NCI-H2227 treated with DMSO at 0.1 percent for 48 hours (cell line): ENCODE measurements at regions not wholly inside any gene's neighbourhood (a gene's known extent, or its start where the extent isn't known, plus 50 kb on each side); places are given as distances from the start of the nearest gene placed in this dataset.
"Not testable (repeated sequence)": the region's sequence is repeated elsewhere in the genome, so short reads cannot be mapped to it uniquely, and the experiment has no call there.

ENCODE experiments used
- DNase-seq: peaks from one replicate; lab custom pipeline; 2025; lab: John Stamatoyannopoulos, UW

DNA sequence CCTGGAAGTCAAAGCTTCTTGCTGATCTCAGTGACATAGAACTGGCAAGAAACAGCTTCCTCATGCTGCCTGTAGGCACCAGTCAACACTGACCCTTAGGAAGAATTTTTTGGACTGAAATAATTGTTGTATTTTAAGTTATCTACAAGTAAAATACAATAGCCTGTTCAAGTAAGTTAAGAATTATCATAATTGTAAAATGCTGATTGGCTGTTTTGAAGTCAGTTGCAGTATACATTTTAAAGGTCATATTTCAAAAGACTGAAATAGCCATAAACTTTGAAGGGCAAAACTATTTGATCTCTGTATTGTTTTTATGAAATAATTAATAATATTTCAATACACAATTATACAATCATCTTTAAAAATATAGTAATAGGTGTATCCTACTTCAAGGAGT is 794.9 kb downstream of the MAT2B start:
- DNase-seq: no peak

DNA sequence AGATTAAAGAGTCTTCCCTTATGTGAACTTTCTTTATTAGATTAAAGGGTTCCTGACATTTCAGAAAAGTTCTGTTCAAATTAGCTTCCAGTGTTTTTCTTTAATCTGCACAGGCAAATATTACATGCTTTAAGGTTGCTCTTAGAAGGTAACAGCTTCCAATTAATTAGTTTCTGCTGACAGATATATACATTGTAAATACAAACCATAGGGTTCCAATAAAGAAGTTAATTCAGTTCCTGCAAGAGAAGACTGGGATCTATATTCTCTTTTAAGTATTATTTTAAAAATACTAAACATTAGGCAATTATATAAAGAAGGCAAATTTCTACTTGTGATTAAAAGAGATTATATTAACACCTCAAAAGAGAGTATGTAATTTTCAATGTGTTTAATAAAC is 795.7 kb downstream of the MAT2B start:
- no peak for DNase-seq

DNA sequence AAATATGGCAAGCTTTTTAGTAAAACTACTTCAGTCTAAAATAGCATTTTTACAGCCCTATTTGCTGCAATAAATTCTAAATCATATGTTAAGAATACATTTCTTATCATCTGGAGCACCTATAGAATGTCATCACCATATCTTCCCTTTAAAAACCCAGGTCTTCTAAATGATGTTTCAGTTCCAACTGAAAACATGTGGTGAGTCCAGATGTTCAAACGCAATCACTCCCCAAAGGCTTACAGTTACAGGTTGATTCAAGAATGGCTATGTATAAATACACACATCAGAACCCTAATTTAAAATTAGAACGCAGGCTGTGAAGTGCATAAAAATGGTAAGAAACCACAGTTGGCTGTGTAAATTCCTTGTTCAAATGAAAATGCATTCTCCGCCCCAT is 796.3 kb downstream of the MAT2B start:
- no peak for DNase-seq

DNA sequence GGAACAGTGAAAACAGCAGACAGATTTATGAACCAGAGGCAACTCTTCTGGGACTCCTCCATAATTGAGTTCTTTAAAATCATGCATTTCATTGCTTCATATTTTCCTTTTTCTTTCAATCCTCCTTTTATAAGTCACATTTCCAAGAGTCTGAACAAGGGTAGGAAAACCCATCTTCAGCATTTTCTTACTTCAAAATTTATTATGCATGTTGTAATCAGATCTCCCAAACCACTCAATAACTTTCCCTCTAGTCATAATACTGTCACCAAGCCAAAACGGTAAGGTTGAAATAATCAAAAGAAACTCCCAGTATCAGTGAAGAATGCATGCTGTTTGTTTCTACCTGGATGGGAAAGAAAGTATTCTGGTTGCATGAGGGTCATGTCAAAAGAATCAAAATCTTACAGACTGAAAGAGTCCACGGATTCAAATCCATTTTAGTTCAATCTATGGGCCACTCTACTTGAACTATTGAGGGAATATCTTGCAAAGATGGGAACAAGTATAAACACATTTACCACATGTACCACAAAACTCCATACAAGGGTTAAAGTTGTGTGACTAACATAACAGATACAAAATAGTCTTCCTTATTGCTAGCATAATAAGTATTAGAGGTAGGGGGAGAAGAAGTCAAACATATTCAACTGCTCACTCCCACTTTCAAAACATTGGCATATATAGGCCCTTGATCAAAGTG is 797.3 kb downstream of the MAT2B start:
- no peak for DNase-seq

DNA sequence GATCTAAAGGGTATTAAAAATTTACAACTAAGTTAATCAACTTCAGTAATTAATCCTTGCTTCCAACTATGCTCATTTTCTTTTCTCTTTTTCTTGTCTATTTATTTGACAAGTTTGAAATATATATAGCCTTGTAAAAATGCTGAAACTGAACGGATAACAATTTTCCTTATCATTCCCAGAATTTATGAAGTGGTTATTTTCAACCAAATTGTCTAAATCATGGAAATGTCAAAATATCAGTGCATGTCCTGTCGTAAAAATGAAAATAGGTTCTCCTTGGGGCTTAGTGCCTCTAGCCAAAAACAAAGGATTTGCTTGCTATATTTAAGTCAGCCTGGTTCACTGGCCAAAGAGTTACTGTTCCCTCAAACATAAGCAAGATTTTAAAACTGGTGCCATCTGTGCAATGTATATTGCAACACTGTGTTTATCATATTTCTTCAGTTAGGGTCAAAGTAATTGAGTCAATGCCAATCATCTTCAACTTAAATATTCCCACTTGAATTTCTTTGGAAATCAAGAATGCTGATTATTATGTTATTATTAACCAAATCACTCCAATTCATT is 798.3 kb downstream of the MAT2B start:
- DNase-seq: no peak

DNA sequence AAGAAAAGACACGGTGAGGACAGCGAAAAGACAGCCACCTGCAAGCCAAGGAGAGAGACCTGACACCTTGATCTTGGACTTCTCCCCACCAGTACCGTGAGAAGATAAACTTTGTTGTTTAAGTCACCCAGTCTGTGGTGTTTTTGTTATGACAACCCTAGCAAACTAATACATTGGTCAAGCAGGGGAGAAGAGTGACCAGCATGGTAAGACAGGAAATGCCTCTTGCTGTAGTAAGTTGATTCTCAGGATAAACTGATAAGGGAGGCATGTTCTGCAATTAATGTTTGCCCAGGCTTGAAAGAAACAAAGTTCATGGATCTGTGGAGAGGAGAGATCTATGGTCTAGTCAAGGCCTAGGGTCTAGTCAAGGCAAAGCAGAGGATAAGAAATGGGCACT is 801.2 kb downstream of the MAT2B start:
- DNase-seq: no peak

DNA sequence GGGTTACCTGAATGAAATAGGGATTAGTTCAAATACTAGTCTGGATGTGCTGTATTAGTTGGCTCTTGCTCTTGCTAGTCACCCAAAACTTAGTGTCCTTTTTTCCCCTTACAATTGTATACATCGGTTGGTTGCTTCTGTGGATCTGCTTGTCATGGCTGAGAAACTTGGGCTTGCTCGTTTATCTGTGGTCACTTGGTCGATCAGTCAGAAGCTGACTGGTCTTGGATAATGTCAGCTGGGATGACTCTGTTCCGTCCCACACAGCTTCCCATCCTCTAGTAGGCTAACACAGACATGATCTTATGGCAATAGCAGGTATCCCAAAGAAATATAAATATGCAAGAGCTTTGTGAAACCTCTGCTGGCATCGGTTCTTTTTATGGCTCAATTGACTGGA is 807.4 kb downstream of the MAT2B start:
- no peak for DNase-seq

DNA sequence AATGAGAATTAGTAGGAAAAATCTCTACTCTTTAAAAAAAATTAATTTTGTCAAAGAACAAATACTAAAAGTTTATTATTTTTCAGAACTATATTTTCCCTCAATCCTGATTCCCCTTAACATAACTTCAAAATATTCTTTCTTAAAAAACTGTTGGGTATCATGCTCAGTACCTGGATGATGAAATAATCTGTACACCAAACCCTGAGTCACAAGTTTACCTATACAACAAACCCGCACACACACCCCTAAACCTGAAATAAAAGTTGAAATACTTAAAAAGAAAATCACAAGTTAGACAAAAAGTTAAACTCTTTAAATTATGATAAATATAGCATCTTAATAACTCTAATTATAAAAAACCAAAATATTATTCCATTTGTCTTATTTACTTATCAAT is 812.3 kb downstream of the MAT2B start:
- DNase-seq: no peak

DNA sequence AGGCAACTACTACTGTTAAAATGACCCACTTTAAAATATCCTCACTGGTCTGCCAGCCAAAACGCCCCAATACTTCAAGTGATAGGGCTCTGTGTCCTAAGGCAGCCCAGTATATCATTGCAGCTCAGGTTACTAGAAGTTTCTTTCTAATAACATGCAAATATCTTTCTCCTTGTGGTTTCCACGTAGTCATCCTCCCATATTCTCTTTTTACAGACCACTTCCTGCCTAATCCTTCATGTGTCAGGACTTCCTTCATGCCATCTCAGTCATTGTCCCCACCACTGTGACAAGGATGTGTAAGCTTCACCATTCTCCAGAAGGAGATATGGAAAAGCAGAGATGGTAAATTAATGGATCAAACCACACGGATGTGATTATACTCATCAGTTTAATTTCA is 813.7 kb downstream of the MAT2B start:
- no peak for DNase-seq

DNA sequence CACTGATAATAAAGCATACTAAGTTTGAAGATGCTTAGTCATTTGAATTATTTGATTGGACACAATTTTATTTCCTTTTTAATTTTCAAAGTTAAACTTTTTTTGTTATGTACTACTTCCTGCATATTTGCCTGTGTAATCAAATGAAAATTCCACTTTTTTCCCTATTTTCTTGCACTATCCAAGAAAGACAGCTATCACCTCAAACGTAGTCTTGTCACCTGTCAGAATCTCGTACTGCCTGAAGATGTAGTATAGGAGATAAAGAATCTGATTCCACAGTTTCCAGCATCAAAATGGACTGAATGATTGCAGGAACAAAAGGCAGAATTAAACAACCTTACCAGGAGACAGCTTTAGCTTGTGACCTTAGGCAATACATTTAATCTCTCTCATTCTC is 818.8 kb downstream of the MAT2B start:
- DNase-seq: no peak

DNA sequence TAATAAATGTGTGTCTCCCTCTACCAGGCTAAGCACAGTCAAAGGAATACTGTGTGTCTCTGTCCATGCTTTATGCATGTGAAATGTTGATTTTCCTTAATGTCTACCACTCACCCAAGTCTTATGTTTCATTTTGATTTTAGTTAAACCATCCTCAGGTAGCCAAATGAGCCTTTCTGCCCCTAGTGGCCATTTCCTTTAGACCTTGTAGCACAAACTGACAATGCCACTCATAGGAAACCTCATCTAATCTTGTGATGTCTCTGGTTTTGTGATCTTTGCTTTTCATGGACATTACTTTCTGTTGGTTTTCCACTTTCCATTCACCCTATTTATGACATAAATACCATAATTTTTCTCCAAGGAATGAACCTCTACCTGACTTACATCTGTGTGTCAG is 820.8 kb downstream of the MAT2B start:
- DNase-seq: no peak

DNA sequence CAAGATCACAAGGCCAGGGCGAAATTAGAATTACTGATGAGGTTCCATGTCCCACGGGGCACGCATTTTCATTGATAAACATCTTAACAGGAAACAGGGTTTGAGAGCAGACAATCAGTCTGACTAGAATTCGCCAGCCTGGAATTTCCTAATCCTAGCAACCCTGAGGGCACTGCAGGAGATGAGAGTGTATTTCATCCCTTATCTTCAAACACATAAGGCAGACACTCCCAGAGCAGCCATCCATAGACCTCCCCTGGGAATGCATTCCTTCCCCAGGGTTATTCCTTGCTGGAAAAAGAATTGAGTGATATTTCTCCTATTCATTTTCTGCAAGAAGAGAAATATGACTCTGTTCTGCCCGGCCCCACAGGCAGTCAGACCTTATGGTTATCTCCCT is 821.7 kb downstream of the MAT2B start:
- not testable (repeated sequence) for DNase-seq

DNA sequence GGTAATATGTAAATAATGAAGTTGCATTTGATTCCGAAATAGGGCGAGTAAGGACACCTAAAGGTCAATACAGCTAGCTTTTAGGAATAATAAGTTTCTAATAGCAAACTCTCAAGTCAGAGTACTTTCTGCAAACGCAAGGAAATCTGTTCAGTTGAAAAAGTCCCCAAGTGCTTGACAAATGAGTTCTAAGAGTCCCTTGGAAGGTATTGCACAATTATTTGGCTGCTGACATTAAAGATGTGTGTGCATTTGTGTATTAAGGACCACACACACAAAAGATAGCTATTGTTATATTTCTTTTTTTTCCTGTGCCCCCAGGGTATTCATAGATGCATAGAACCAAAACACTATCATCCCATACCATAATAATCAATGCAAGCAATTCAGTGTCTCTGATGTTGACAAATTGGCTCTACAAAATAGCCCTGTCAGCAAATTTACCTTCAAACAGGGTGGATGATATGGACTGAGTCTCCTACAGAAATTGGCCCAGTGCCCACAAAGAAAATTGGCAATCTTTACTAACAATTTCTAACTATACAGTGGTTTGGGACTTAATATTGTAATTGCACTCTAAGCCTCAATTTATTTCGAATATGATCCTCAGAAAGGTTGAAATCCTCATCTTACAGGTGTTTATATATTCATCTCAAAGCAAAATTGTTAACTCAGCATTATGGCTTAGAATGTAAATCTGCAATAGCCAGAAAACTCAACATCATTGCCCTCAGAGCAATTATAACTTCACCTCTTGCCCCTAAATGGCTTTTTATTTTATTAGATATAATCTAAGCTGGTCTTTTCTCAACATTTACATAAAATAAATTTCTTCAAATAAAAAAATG is 827.2 kb downstream of the MAT2B start:
- DNase-seq: no peak

DNA sequence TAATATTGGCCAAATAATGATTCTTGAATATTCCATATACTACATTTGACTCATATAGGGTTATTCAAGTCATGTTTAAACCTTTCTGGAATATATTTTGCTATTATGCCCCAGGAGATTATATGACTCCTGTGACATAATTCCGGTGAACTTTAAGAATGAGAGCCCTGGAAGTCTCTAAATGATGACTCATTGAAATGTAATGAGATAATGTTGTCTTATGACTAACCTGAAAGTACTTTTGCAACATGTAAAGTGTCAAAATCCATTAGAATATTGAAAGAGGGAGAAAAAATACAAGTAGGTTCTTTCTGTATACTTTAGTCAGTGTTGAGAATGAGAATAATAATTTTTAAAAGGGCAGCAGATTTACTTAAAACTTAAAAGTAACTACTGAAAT is 830.4 kb downstream of the MAT2B start:
- DNase-seq: no peak

DNA sequence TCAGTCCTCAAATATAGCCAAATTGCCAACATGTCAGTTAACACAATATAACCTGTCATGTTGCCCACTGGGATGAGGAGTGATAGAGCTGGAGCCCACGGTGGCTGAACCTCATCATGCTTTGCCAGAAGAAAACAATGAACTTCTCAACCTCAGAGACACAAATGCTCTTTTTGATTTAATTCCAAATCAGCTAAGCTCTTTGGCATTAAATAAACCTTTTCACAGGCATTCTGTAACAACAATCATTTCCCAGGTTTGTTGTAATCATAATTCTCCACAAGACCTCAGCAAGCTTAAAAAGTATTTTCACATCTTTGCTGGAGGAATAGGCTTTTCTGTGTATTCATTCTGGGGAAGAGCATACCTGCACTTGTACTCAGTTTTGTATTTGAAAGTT is 830.9 kb downstream of the MAT2B start:
- DNase-seq: no peak

DNA sequence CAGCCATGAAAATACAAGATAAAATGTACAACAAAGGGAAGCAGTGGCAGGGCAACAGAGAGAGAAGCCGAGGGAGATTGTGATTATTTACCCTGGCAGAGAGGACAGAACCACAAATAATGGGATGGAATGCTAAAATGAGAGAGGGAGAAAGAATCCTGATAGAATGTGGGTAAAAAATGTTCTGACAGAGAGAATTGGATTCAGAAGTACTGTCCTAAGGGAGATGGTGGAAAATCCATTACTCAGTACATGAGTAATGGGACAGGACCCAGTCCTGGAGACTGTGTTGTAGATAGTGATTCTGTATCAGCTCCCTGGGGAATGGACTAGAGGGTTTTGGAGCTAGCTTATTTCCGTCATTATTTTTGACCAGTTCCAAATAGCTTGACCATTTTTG is 831.5 kb downstream of the MAT2B start:
- no peak for DNase-seq

DNA sequence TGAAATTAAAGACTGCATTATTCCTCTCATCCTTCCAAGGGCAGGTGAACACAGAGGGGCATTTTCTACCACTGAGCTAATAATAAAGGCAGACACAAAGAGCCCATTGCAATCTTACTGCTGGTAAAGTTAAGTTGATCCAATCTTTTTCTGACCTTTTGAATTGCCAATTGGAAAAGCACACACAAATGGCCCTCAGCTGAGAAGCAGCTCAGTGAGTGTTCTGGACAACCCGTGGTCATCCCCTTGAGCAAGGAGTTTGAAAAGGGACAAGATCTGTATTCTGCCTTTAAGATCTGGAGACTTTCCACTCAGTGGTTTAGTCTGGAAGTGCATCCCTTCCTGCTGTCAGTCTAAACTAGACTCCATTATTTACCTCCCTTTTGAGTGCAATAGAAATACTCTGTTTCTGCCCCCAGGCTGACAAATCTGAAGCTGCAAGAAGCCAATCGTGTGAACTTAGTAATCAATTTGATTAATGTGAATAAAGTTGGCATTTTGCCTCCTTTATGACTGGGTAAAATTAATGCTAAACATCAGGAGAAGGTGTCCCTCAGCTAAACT is 835.7 kb downstream of the MAT2B start:
- DNase-seq: peak; percentile 16

DNA sequence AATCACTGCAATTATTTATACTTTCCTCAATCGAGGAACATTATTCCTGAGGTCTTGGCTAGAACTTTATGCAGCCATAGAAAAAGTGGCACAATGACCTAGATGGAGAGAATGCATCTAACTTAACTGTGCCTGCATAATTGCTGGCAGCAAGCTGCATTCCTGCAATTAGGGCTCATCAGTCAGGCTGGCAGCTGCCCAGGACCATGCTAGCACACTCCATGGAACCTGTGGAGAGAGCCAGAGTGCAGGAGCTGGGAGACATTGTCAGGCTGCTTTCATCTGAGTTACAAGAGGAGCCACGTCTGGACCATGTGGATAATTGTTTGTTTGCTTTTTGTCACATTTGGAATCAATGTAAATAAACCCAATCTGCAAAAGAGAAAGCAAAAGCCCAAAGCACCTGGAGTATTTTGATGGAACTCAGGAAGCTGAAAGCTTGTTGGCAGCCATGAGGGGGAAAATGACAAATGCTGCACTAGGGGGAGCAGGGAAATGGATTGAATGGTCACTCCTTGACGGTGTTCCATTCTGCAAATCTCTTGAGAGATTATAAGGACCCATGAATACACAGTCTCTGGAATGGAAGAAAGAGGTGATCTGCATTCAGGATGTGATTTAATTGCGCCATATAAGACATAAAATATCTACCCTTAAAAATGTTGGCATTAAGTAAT is 839.9 kb downstream of the MAT2B start:
- peak; percentile 4 for DNase-seq

DNA sequence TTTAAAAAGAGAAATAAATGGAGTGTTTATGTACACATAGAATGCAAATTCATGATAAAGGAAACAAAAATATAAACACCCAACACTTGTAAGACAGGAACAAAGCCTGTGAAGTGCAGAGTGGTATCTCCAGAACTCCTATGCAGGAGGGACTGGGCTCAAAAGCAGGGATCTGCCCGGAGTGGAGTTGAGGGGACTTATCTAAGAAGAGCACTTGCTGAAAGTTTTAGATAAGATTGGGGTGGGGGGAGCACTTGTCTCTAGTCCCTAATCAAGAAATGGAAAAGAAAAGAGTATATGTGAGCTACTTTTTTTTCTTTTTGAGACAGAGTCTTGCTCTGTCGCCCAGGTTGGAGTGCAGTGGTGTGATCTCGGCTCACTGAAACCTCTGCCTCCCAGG is 840.4 kb downstream of the MAT2B start:
- DNase-seq: no peak

DNA sequence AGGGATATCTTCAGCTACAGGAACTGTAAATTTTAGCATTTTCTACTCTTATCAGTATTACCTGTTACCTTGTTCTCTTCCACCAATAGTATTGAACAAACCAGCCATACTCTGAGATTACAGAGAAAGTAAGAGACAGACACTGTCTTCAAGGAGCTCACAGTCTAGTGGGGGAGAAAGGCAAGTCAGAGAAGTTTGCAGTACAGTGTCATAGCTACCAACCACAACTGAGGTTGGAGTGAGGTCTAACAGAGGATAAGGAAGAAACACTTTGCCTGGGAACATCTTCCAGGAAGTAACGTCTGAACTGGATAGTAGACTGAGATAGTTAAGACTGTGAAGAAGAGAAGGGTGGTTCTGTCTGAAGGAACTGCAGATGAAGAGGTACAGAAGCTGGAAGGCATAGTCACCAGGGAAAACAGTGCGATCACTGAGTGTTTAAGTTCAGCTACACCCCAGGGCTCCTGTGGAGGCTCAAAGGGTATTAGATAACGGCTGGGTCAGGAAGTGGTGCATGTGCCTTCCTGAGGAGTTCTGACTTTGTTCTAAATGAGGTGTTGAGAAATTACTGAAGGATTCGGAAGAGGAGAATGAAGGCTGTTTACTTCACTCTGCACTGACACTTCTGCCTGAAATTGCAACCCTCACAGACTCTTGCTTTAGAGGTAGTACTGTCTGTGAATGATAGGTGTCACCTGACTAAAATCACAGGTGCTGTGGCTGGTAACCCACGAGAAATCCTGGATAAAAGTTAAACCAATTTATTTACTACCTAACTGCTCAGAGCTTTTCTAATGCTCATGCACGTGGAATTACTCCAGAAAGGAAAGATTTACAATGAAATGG is 841.6 kb downstream of the MAT2B start:
- no peak for DNase-seq

DNA sequence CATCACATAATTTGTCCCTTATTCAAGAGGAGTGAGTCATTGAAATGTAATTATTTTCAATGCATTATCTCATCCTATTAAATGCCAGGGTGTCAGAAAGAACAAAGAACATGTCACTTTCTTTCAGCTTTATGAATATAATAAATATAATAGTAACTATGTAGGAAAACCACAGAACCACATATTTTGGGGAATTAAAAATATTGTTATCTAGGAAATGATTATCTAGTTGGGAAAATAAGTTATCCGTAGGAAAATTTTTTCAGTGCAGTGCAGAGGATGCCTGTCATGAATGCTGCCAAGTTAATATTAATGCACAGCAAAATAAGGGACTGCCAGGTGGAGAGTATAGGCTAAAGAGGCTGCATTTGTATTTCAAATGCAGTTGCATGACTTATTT is 844.8 kb downstream of the MAT2B start:
- DNase-seq: no peak
